CD14-positive monocyte (primary cell): ENCODE measurements at regions not wholly inside any gene's neighbourhood (a gene's known extent, or its start where the extent isn't known, plus 50 kb on each side); places are given as distances from the start of the nearest gene placed in this dataset.

Experiments used
- DNase-seq, 3 donors: peaks; one replicate each; pipeline ENCODE4 v3.0.0-alpha.2; 2011 to 2022
- H2AFZ ChIP-seq: 2 replicates; pipeline ENCODE4 v1.6.0; 2012; ENCODE audit warnings: mild to moderate bottlenecking, low read depth, low read length, inconsistent platforms; ENCODE audit not compliant: insufficient read depth, poor library complexity, severe bottlenecking
- H3K27ac ChIP-seq, 2 donors: 1 replicate in 1 of 2; 2 replicates in 1 of 2; pipeline ENCODE4 v1.5.1; 2012 to 2013; ENCODE audit warnings: low read length in 2 of 2, control low read depth in 1 of 2, inconsistent platforms in 1 of 2, low read depth in 1 of 2, mild to moderate bottlenecking in 1 of 2
- H3K27me3 ChIP-seq, 2 donors: one replicate each; pipeline versions ENCODE4 v1.6.0 to v1.6.1; 2011 to 2013; ENCODE audit warnings: low read length in 2 of 2; ENCODE audit not compliant: control insufficient read depth in 2 of 2, insufficient read depth in 2 of 2
- H3K36me3 ChIP-seq, 2 donors: replicated peaks in 1 of 2; 1 replicate in 1 of 2; 2 replicates in 1 of 2; pipeline versions ENCODE4 v1.5.1 to v1.6.1; 2012 to 2013; ENCODE audit warnings: low read length in 2 of 2, control low read depth in 1 of 2, inconsistent platforms in 1 of 2, mild to moderate bottlenecking in 1 of 2; ENCODE audit not compliant: insufficient read depth in 2 of 2, control insufficient read depth in 1 of 2
- H3K4me1 ChIP-seq, 2 donors: 1 replicate in 1 of 2; 2 replicates in 1 of 2; pipeline versions ENCODE4 v1.5.1 to v1.6.1; 2012 to 2013; ENCODE audit warnings: low read length in 2 of 2, control low read depth in 1 of 2, inconsistent platforms in 1 of 2, mild to moderate bottlenecking in 1 of 2, moderate library complexity in 1 of 2; ENCODE audit not compliant: insufficient read depth in 2 of 2, control insufficient read depth in 1 of 2
- H3K4me2 ChIP-seq: replicated peaks from 2 replicates; pipeline ENCODE3; 2012; ENCODE audit warnings: low read length, moderate library complexity, mild to moderate bottlenecking; ENCODE audit not compliant: poor library complexity, severe bottlenecking; ENCODE audit errors: extremely low read depth
- H3K4me3 ChIP-seq, 3 experiments: fragments of 200-600 bp in 1 of 3; sonication (generic) in 1 of 3; replicated peaks in 1 of 3; 1 replicate in 2 of 3; 2 replicates in 1 of 3; pipeline ENCODE4 v1.5.1; 2011 to 2013; ENCODE audit warnings: low read length in 3 of 3, mild to moderate bottlenecking in 3 of 3, control low read depth in 2 of 3, low read depth in 2 of 3, inconsistent platforms in 1 of 3, moderate library complexity in 1 of 3
- H3K79me2 ChIP-seq: 2 replicates; pipeline ENCODE4 v1.6.0; 2012; ENCODE audit warnings: mild to moderate bottlenecking, control low read depth, inconsistent platforms, low read length, moderate library complexity; ENCODE audit not compliant: insufficient read depth
- H3K9ac ChIP-seq: 2 replicates; pipeline ENCODE4 v1.6.0; 2017; ENCODE audit warnings: low read length, mild to moderate bottlenecking; ENCODE audit not compliant: insufficient read depth, poor library complexity, severe bottlenecking
- H3K9me3 ChIP-seq, 2 donors: replicated peaks in 1 of 2; 1 replicate in 1 of 2; 2 replicates in 1 of 2; pipeline versions ENCODE4 v1.5.1 to v1.6.1; 2012 to 2013; ENCODE audit warnings: low read length in 2 of 2, control low read depth in 1 of 2; ENCODE audit not compliant: control insufficient read depth in 1 of 2, insufficient read depth in 1 of 2
- H4K20me1 ChIP-seq: 2 replicates; pipeline ENCODE4 v1.6.0; 2012; ENCODE audit warnings: mild to moderate bottlenecking, low read length, control low read depth, moderate library complexity; ENCODE audit not compliant: insufficient read depth
- H3K27ac Mint-ChIP-seq, 7 donors: one replicate each; pipeline ENCODE4 v1.8.0; 2020; ENCODE audit warnings: mild to moderate bottlenecking in 7 of 7, mixed read lengths in 7 of 7, moderate library complexity in 6 of 7, inconsistent platforms in 2 of 7
- H3K27me3 Mint-ChIP-seq, 3 donors: one replicate each; pipeline ENCODE4 v1.8.0; 2021 to 2022; ENCODE audit warnings: low read depth in 3 of 3, mild to moderate bottlenecking in 3 of 3, mixed read lengths in 3 of 3, moderate library complexity in 3 of 3, inconsistent platforms in 1 of 3
- H3K36me3 Mint-ChIP-seq, 2 donors: one replicate each; pipeline ENCODE4 v1.8.0; 2020; ENCODE audit warnings: mixed read lengths in 2 of 2, inconsistent platforms in 1 of 2, mild to moderate bottlenecking in 1 of 2
- H3K4me1 Mint-ChIP-seq: one replicate; pipeline ENCODE4 v1.8.0; 2020; ENCODE audit warnings: mild to moderate bottlenecking, mixed read lengths
- H3K4me3 Mint-ChIP-seq, 2 donors: one replicate each; pipeline ENCODE4 v1.8.0; 2020; ENCODE audit warnings: mild to moderate bottlenecking in 2 of 2, mixed read lengths in 2 of 2, moderate library complexity in 1 of 2
- H3K9me3 Mint-ChIP-seq, 7 donors: one replicate each; pipeline ENCODE4 v1.8.0; 2020 to 2022; ENCODE audit warnings: mixed read lengths in 7 of 7, mild to moderate bottlenecking in 6 of 7, moderate library complexity in 6 of 7, inconsistent platforms in 2 of 7
- WGBS: methylation state at CpG from one replicate; pipeline ENCODE4 v1.1.5; 2013; ENCODE audit warnings: missing lambda C conversion rate; ENCODE audit not compliant: insufficient coverage; 5-methylcytosine and 5-hydroxymethylcytosine counted together
- intact Hi-C, 2 donors: fragments of 100-400 bp; cut with micrococcal nuclease; formaldehyde crosslinking; loops; one replicate each; pipeline versions ENCODE4 v1.15.0 to v1.15.1; 2023
- TF ChIP-seq, protein P1 (sequence below): fragments of 200-600 bp; IDR thresholded peaks from one replicate; pipeline ENCODE4 v1.8.0; 2022; ENCODE audit warnings: antibody characterized with exemption, mild to moderate bottlenecking

DNA sequence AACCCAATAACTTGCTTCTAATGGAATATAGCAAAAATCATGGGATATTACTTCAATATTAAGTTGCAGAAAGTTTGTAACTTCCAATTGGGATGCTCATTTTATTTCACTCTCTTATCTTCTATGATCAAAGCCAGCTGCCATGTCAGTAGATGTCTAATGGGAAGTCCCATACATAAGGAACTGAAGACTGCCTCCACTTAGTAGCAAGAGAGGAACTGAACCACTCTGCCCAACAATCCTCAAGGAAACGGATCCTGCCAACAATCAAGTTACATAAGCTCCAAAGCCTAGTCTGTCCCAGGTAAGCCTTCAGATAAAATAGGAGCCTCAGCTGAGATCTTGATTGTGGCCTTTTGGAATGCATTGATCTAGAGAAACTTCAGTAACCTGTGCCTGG is 431.5 kb upstream of the PCDH15 start:
- H3K79me2 ChIP-seq, result no peaks in the 10 kb centered on the region
- no peaks in the 10 kb centered on the region for H3K27me3 ChIP-seq
- H3K9me3 Mint-ChIP-seq, result no peaks in the 10 kb centered on the region
- TF ChIP-seq, protein P1, sequence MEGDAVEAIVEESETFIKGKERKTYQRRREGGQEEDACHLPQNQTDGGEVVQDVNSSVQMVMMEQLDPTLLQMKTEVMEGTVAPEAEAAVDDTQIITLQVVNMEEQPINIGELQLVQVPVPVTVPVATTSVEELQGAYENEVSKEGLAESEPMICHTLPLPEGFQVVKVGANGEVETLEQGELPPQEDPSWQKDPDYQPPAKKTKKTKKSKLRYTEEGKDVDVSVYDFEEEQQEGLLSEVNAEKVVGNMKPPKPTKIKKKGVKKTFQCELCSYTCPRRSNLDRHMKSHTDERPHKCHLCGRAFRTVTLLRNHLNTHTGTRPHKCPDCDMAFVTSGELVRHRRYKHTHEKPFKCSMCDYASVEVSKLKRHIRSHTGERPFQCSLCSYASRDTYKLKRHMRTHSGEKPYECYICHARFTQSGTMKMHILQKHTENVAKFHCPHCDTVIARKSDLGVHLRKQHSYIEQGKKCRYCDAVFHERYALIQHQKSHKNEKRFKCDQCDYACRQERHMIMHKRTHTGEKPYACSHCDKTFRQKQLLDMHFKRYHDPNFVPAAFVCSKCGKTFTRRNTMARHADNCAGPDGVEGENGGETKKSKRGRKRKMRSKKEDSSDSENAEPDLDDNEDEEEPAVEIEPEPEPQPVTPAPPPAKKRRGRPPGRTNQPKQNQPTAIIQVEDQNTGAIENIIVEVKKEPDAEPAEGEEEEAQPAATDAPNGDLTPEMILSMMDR, result no peak
- no peak overlapping the region for H2AFZ ChIP-seq
- DNase-seq, result no peak
- H3K4me1 ChIP-seq, result no peaks in the 10 kb centered on the region
- no peaks in the 10 kb centered on the region for H3K36me3 ChIP-seq
- no CpG with 5 or more reads among the region's 1 CpG for WGBS
- H3K4me1 Mint-ChIP-seq, result no peaks in the 10 kb centered on the region
- H3K4me3 Mint-ChIP-seq, result no peak overlapping the region
- no peak overlapping the region for H3K4me3 ChIP-seq
- intact Hi-C loops, result no loop called here
- no peaks in the 10 kb centered on the region for H3K9me3 ChIP-seq
- H3K27ac ChIP-seq, result no peak overlapping the region
- no peak overlapping the region for H3K4me2 ChIP-seq
- no peaks in the 10 kb centered on the region for H3K27me3 Mint-ChIP-seq
- no peaks in the 10 kb centered on the region for H3K36me3 Mint-ChIP-seq
- H4K20me1 ChIP-seq, result no peaks in the 10 kb centered on the region
- no peak overlapping the region for H3K27ac Mint-ChIP-seq
- H3K9ac ChIP-seq, result no peak overlapping the region

DNA sequence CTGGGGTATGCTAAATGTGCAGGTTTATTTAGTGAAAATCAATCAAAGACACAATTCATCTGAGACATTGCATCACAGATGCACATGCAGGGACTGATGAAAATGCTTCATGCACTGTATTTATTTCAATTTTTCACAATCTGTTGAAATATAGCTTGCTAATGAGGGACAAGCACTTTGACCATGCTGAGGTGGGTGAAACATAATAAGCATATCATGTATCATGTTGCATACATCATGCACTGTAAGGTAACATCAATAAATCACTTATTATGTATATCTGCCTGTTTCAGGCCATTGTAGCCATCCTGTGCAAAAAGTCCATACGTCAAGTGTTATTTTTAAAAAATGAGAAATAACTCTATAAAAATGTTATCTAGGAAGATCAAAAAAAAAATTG is 426.9 kb upstream of the PCDH15 start:
- Histone ChIP-seq H3K36me3 (no peaks in the 10 kb centered on the region), H3K4me2 (no peak overlapping the region), H3K27ac (no peak overlapping the region), H3K4me1 (no peaks in the 10 kb centered on the region), H3K9me3 (no peaks in the 10 kb centered on the region), H3K9ac (no peak overlapping the region), H3K27me3 (no peaks in the 10 kb centered on the region), H3K4me3 (no peak overlapping the region), H4K20me1 (no peaks in the 10 kb centered on the region), H2AFZ (no peak overlapping the region), H3K79me2 (no peaks in the 10 kb centered on the region)
- H3K4me1 Mint-ChIP-seq, result no peaks in the 10 kb centered on the region
- no peak overlapping the region for H3K4me3 Mint-ChIP-seq
- WGBS, result no CpG with 5 or more reads among the region's 1 CpG
- no peaks in the 10 kb centered on the region for H3K36me3 Mint-ChIP-seq
- intact Hi-C loops, result no loop called here
- TF ChIP-seq, protein P1, result no peak
- H3K9me3 Mint-ChIP-seq, result no peaks in the 10 kb centered on the region
- no peak for DNase-seq
- H3K27ac Mint-ChIP-seq, result no peak overlapping the region
- H3K27me3 Mint-ChIP-seq, result no peaks in the 10 kb centered on the region
